HG02943 (cell line): ENCODE measurements at regions not wholly inside any gene's neighbourhood (a gene's known extent, or its start where the extent isn't known, plus 50 kb on each side); places are given as distances from the start of the nearest gene placed in this dataset.
"Not testable (repeated sequence)": the region's sequence is repeated elsewhere in the genome, so short reads cannot be mapped to it uniquely, and the experiment has no call there.

Experiments used
- ATAC-seq: cut with Tn5 transposase; IDR thresholded peaks from one replicate; pipeline ENCODE4 v1.9.1; 2021; ENCODE audit warnings: mild to moderate bottlenecking, low read depth, moderate library complexity; ENCODE audit not compliant: unreplicated experiment

GRCh38 chr7:119633812-119634211, 639.2 kb upstream of the KCND2 start:
- ATAC-seq: not testable (repeated sequence)

- no peak for ATAC-seq
Measured at GRCh38 chr7:119640326-119640725, 632.6 kb upstream of the KCND2 start.

GRCh38 chr7:119640861-119641260, 632.1 kb upstream of the KCND2 start:
- ATAC-seq: no peak

GRCh38 chr7:119643558-119643957, 629.4 kb upstream of the KCND2 start:
- no peak for ATAC-seq

- no peak for ATAC-seq
Measured at GRCh38 chr7:119647286-119647685, 625.7 kb upstream of the KCND2 start.

GRCh38 chr7:119648752-119649151, 624.2 kb upstream of the KCND2 start:
- ATAC-seq: not testable (repeated sequence)

GRCh38 chr7:119660080-119660479, 612.9 kb upstream of the KCND2 start:
- ATAC-seq: no peak

GRCh38 chr7:119664601-119665000, 608.4 kb upstream of the KCND2 start:
- no peak for ATAC-seq

GRCh38 chr7:119665796-119666195, 607.2 kb upstream of the KCND2 start:
- no peak for ATAC-seq

- ATAC-seq: no peak
Measured at GRCh38 chr7:119681336-119681735, 591.6 kb upstream of the KCND2 start.

GRCh38 chr7:119684763-119685162, 588.2 kb upstream of the KCND2 start:
- no peak for ATAC-seq

- no peak for ATAC-seq
Measured at GRCh38 chr7:119685906-119686305, 587.1 kb upstream of the KCND2 start.

GRCh38 chr7:119688831-119689230, 584.1 kb upstream of the KCND2 start:
- ATAC-seq: no peak

- no peak for ATAC-seq
Measured at GRCh38 chr7:119692541-119692940, 580.4 kb upstream of the KCND2 start.

GRCh38 chr7:119694506-119694905, 578.5 kb upstream of the KCND2 start:
- no peak for ATAC-seq

GRCh38 chr7:119696336-119696735, 576.6 kb upstream of the KCND2 start:
- ATAC-seq: no peak

- no peak for ATAC-seq
Measured at GRCh38 chr7:119703895-119704294, 569.1 kb upstream of the KCND2 start.

- no peak for ATAC-seq
Measured at GRCh38 chr7:119706608-119707007, 566.4 kb upstream of the KCND2 start.

- ATAC-seq: no peak
Measured at GRCh38 chr7:119708891-119709290, 564.1 kb upstream of the KCND2 start.

- no peak for ATAC-seq
Measured at GRCh38 chr7:119711104-119711503, 561.9 kb upstream of the KCND2 start.

- no peak for ATAC-seq
Measured at GRCh38 chr7:119712886-119713462, 560.0 kb upstream of the KCND2 start.

GRCh38 chr7:119713606-119714005, 559.4 kb upstream of the KCND2 start:
- ATAC-seq: no peak

- no peak for ATAC-seq
Measured at GRCh38 chr7:119720541-119720940, 552.4 kb upstream of the KCND2 start.
